Rectal smooth muscle tissue (tissue), 1 donor: ENCODE measurements at regions not wholly inside any gene's neighbourhood (a gene's known extent, or its start where the extent isn't known, plus 50 kb on each side); places are given as distances from the start of the nearest gene placed in this dataset.

Experiments used
- H3K27ac ChIP-seq: one replicate; pipeline ENCODE4 v1.7.0; 2013; ENCODE audit warnings: low read depth, low read length, inconsistent platforms
- H3K27me3 ChIP-seq: one replicate; pipeline ENCODE4 v1.7.0; 2013; ENCODE audit warnings: low read length; ENCODE audit not compliant: control insufficient read depth, insufficient read depth
- H3K36me3 ChIP-seq: one replicate; pipeline ENCODE4 v1.7.0; 2013; ENCODE audit warnings: low read length; ENCODE audit not compliant: control insufficient read depth, insufficient read depth
- H3K4me1 ChIP-seq: one replicate; pipeline ENCODE4 v1.7.0; 2013; ENCODE audit warnings: low read length; ENCODE audit not compliant: control insufficient read depth, insufficient read depth
- H3K4me3 ChIP-seq: one replicate; pipeline ENCODE4 v1.7.0; 2013; ENCODE audit warnings: low read length
- H3K9ac ChIP-seq: one replicate; pipeline ENCODE4 v1.7.0; 2013; ENCODE audit warnings: low read length

GRCh38 chr16:65837464-65837863, 529.0 kb upstream of the CDH5 start:
- Histone ChIP-seq H3K9ac (no peak overlapping the region), H3K4me3 (no peak overlapping the region), H3K27ac (no peak overlapping the region), H3K27me3 (no peaks in the 10 kb centered on the region), H3K36me3 (no peaks in the 10 kb centered on the region), H3K4me1 (no peaks in the 10 kb centered on the region)

- Histone ChIP-seq H3K4me3 (no peak overlapping the region), H3K36me3 (no peaks in the 10 kb centered on the region), H3K27me3 (no peaks in the 10 kb centered on the region), H3K4me1 (no peaks in the 10 kb centered on the region), H3K9ac (no peak overlapping the region), H3K27ac (no peak overlapping the region)
These were observed 531.8 kb upstream of the CDH5 start for GRCh38 chr16:65834688-65835087.

- H3K27me3 ChIP-seq = no peaks in the 10 kb centered on the region
- H3K36me3 ChIP-seq = no peaks in the 10 kb centered on the region
- no peak overlapping the region for H3K27ac ChIP-seq
- no peak overlapping the region for H3K9ac ChIP-seq
- no peaks in the 10 kb centered on the region for H3K4me1 ChIP-seq
- no peak overlapping the region for H3K4me3 ChIP-seq
These were observed 533.2 kb upstream of the CDH5 start for GRCh38 chr16:65833171-65833871.

- H3K9ac ChIP-seq = no peak overlapping the region
- no peaks in the 10 kb centered on the region for H3K4me1 ChIP-seq
- no peak overlapping the region for H3K27ac ChIP-seq
- H3K27me3 ChIP-seq = no peaks in the 10 kb centered on the region
- no peak overlapping the region for H3K4me3 ChIP-seq
- H3K36me3 ChIP-seq = no peaks in the 10 kb centered on the region
These were observed 533.8 kb upstream of the CDH5 start for GRCh38 chr16:65832679-65833078.

GRCh38 chr16:65831903-65832666, 534.4 kb upstream of the CDH5 start:
- no peak overlapping the region for H3K27ac ChIP-seq
- no peaks in the 10 kb centered on the region for H3K36me3 ChIP-seq
- no peaks in the 10 kb centered on the region for H3K4me1 ChIP-seq
- no peaks in the 10 kb centered on the region for H3K27me3 ChIP-seq
- H3K9ac ChIP-seq = no peak overlapping the region
- H3K4me3 ChIP-seq = no peak overlapping the region

- H3K9ac ChIP-seq = no peak overlapping the region
- no peaks in the 10 kb centered on the region for H3K4me1 ChIP-seq
- no peak overlapping the region for H3K4me3 ChIP-seq
- H3K27ac ChIP-seq = no peak overlapping the region
- no peaks in the 10 kb centered on the region for H3K36me3 ChIP-seq
- no peaks in the 10 kb centered on the region for H3K27me3 ChIP-seq
These were observed 537.4 kb upstream of the CDH5 start for GRCh38 chr16:65829076-65829475.

- Histone ChIP-seq H3K4me1 (no peaks in the 10 kb centered on the region), H3K9ac (no peak overlapping the region)
These were observed 538.2 kb upstream of the CDH5 start for GRCh38 chr16:65828296-65828695.

GRCh38 chr16:65827231-65827630, 539.3 kb upstream of the CDH5 start:
- Histone ChIP-seq H3K27ac (no peak overlapping the region), H3K9ac (no peak overlapping the region), H3K27me3 (no peaks in the 10 kb centered on the region), H3K36me3 (no peaks in the 10 kb centered on the region), H3K4me1 (no peaks in the 10 kb centered on the region), H3K4me3 (no peak overlapping the region)

More at GRCh38 chr16:65828296-65828695, 538.2 kb upstream of the CDH5 start:
- H3K27me3 ChIP-seq = no peaks in the 10 kb centered on the region
- no peak overlapping the region for H3K27ac ChIP-seq
- no peaks in the 10 kb centered on the region for H3K36me3 ChIP-seq
- no peak overlapping the region for H3K4me3 ChIP-seq

- Histone ChIP-seq H3K27me3 (no peaks in the 10 kb centered on the region), H3K9ac (no peak overlapping the region), H3K36me3 (no peaks in the 10 kb centered on the region), H3K4me1 (no peaks in the 10 kb centered on the region), H3K4me3 (no peak overlapping the region), H3K27ac (no peak overlapping the region)
These were observed 541.2 kb upstream of the CDH5 start for GRCh38 chr16:65825191-65825856.

- Histone ChIP-seq H3K4me3 (no peak overlapping the region), H3K4me1 (no peaks in the 10 kb centered on the region), H3K36me3 (no peaks in the 10 kb centered on the region), H3K27me3 (no peaks in the 10 kb centered on the region), H3K27ac (no peak overlapping the region), H3K9ac (no peak overlapping the region)
These were observed 544.3 kb upstream of the CDH5 start for GRCh38 chr16:65822148-65822547.

- no peaks in the 10 kb centered on the region for H3K27me3 ChIP-seq
- no peak overlapping the region for H3K9ac ChIP-seq
- no peak overlapping the region for H3K27ac ChIP-seq
- H3K4me1 ChIP-seq = no peaks in the 10 kb centered on the region
- no peak overlapping the region for H3K4me3 ChIP-seq
- no peaks in the 10 kb centered on the region for H3K36me3 ChIP-seq
These were observed 547.2 kb upstream of the CDH5 start for GRCh38 chr16:65819136-65819898.

- Histone ChIP-seq H3K4me3 (no peak overlapping the region), H3K27me3 (no peaks in the 10 kb centered on the region), H3K4me1 (no peaks in the 10 kb centered on the region), H3K9ac (no peak overlapping the region), H3K27ac (no peak overlapping the region), H3K36me3 (no peaks in the 10 kb centered on the region)
These were observed 548.7 kb upstream of the CDH5 start for GRCh38 chr16:65817799-65818198.
